K562 (cell line): ENCODE measurements at regions not wholly inside any gene's neighbourhood (a gene's known extent, or its start where the extent isn't known, plus 50 kb on each side); places are given as distances from the start of the nearest gene placed in this dataset.

Experiments
- ATAC-seq: fragments of 200-7000 bp; cut with Tn5 transposase; 3 replicates; pipeline ENCODE4 v1.9.1; 2020; ENCODE audit warnings: moderate library complexity
- BruUV-seq: library from RNA; stranded (reverse); fragments of 400-500 nt; replicated peaks from 2 replicates; lab custom pipeline; 2021; lab: Mats Ljungman, UMichigan
- CTCF ChIA-PET: fragments of 300-600 bp; formaldehyde crosslinking; extraction: SDS; loops from one replicate; lab custom pipeline; 2021; ENCODE audit warnings: low intra/inter-chr PET ratio; lab: Yijun Ruan, JAX
- POLR2A ChIA-PET: fragments of 300-600, 350-650 bp; sonication (Branson Sonifier 250); formaldehyde crosslinking; extraction: SDS; loops from one replicate; lab custom pipeline; 2021; ENCODE audit warnings: antibody characterized with exemption, inconsistent platforms; lab: Yijun Ruan, JAX
- DNase-seq, 4 experiments: peaks; one replicate each; pipeline versions ENCODE4 v3.0.0 to v3.0.0-alpha.2; 2011 to 2018; ENCODE audit warnings: low spot score in 3 of 4, mixed read lengths in 3 of 4; ENCODE audit errors: extremely low read depth in 1 of 4
- FAIRE-seq: peaks from 2 replicates; lab custom pipeline; 2011; peaks lifted over from hg19 to GRCh38; lab: Jason Lieb, UNC
- H2AFZ ChIP-seq: 2 replicates; pipeline ENCODE4 v1.6.0; 2011; ENCODE audit warnings: low read depth, low read length, control low read depth, inconsistent platforms
- H3K27ac ChIP-seq: fragments of 200-600 bp; 3 replicates; pipeline ENCODE4 v1.8.0; 2011; ENCODE audit warnings: low read depth, mild to moderate bottlenecking, control low read depth, inconsistent platforms, low read length, moderate library complexity, mixed read lengths; ENCODE audit errors: extremely low read depth
- H3K27me3 ChIP-seq, 2 experiments: fragments of 300-600 bp in 1 of 2; 2 replicates in 1 of 2; 3 replicates in 1 of 2; pipeline versions ENCODE4 v1.6.0 to v1.8.0; 2011; ENCODE audit warnings: inconsistent platforms in 2 of 2, low read length in 2 of 2, mild to moderate bottlenecking in 1 of 2, mixed read lengths in 1 of 2, moderate library complexity in 1 of 2; ENCODE audit not compliant: control insufficient read depth in 2 of 2, insufficient read depth in 2 of 2
- H3K36me3 ChIP-seq: fragments of 300-600 bp; 3 replicates; pipeline ENCODE4 v1.8.0; 2011; ENCODE audit warnings: mild to moderate bottlenecking, low read length, inconsistent platforms; ENCODE audit not compliant: control insufficient read depth, insufficient read depth
- H3K4me1 ChIP-seq, 2 experiments: fragments of 200-600 bp in 1 of 2; replicated peaks in 1 of 2; 2 replicates in 1 of 2; 3 replicates in 1 of 2; pipeline versions ENCODE4 v1.5.1 to v1.8.0; 2011; ENCODE audit warnings: inconsistent platforms in 2 of 2, low read length in 2 of 2, mild to moderate bottlenecking in 1 of 2, mixed read lengths in 1 of 2, moderate library complexity in 1 of 2; ENCODE audit not compliant: control insufficient read depth in 2 of 2, insufficient read depth in 2 of 2
- H3K4me2 ChIP-seq: 2 replicates; pipeline ENCODE4 v1.6.1; 2011; ENCODE audit warnings: low read length, control low read depth, inconsistent platforms, mixed read lengths; ENCODE audit not compliant: insufficient read depth
- H3K4me3 ChIP-seq: fragments of 200-600 bp; sonication (generic), shearing (Covaris generic); 2 replicates; pipeline ENCODE4 v1.5.1; 2016; ENCODE audit warnings: control low read depth, inconsistent platforms
- H3K79me2 ChIP-seq: fragments of 200-600 bp; 3 replicates; pipeline ENCODE4 v1.8.0; 2011; ENCODE audit warnings: low read length, inconsistent platforms; ENCODE audit not compliant: control insufficient read depth, insufficient read depth
- H3K9ac ChIP-seq, 2 experiments: 2 replicates each; pipeline versions ENCODE4 v1.6.0 to v1.6.1; 2011; ENCODE audit warnings: low read depth in 2 of 2, low read length in 2 of 2, control low read depth in 1 of 2, inconsistent platforms in 1 of 2, mild to moderate bottlenecking in 1 of 2, mixed read lengths in 1 of 2; ENCODE audit not compliant: insufficient read depth in 1 of 2
- H3K9me1 ChIP-seq: one replicate; pipeline ENCODE4 v1.6.0; 2011; ENCODE audit warnings: inconsistent platforms, mild to moderate bottlenecking, low read length, moderate library complexity; ENCODE audit not compliant: control insufficient read depth, insufficient read depth
- H3K9me3 ChIP-seq: replicated peaks from 2 replicates; pipeline ENCODE4 v1.5.1; 2011; ENCODE audit warnings: low read depth, low read length, inconsistent platforms; ENCODE audit not compliant: control insufficient read depth, insufficient read depth
- H4K20me1 ChIP-seq: replicated peaks from 2 replicates; pipeline ENCODE4 v1.6.1; 2011; ENCODE audit warnings: low read length, inconsistent platforms, mixed read lengths; ENCODE audit not compliant: control insufficient read depth, insufficient read depth
- CEBPB ChIP-seq: fragments of 450-650 bp; IDR thresholded peaks from 2 replicates; pipeline ENCODE4 v1.6.1; 2016; ENCODE audit warnings: missing genetic modification characterization, missing compliant biosample characterization
- ZKSCAN1 ChIP-seq: fragments of 150-350 bp; IDR thresholded peaks from 2 replicates; pipeline ENCODE4 v1.6.1; 2016; ENCODE audit warnings: low read depth, low read length
- ZNF583 ChIP-seq: fragments of 250-450 bp; sonication (Bioruptor Pico); IDR thresholded peaks from 2 replicates; pipeline ENCODE4 v1.4.0; 2020
- ZNF584 ChIP-seq: fragments of 200-800 bp; sonication (Bioruptor generic); IDR thresholded peaks from 2 replicates; pipeline ENCODE4 v1.6.1; 2016; ENCODE audit warnings: low read depth, mild to moderate bottlenecking, missing genetic modification characterization, missing compliant biosample characterization
- WGBS: fragments of 100-300 bp; shearing (Covaris generic); methylation state at CpG from one replicate; pipeline ENCODE4 v1.1.6; 2016; ENCODE audit warnings: low coverage, mixed read lengths; ENCODE audit not compliant: insufficient coverage; ENCODE audit errors: missing lambda C conversion rate; 5-methylcytosine and 5-hydroxymethylcytosine counted together
- in situ Hi-C: fragments of 300-500 bp; cut with MboI; formaldehyde crosslinking; loops from 4 replicates; pipeline ENCODE4 v1.15.0; 2018; ENCODE audit warnings: inconsistent platforms, mixed read lengths
- intact Hi-C: fragments of 100-400 bp; cut with micrococcal nuclease; formaldehyde crosslinking; loops from 2 replicates; pipeline ENCODE4 v1.14.2; 2022
- TF ChIP-seq, protein P1 (sequence below): fragments of 450-650 bp; IDR thresholded peaks from 2 replicates; pipeline ENCODE4 v1.6.1; 2016; ENCODE audit warnings: low read depth, mild to moderate bottlenecking, moderate library complexity
- TF ChIP-seq, protein P2 (sequence below): fragments of 250-450 bp; sonication (Bioruptor Pico); IDR thresholded peaks from 2 replicates; pipeline ENCODE4 v1.9.0; 2021; ENCODE audit warnings: mild to moderate bottlenecking, inconsistent platforms

DNA sequence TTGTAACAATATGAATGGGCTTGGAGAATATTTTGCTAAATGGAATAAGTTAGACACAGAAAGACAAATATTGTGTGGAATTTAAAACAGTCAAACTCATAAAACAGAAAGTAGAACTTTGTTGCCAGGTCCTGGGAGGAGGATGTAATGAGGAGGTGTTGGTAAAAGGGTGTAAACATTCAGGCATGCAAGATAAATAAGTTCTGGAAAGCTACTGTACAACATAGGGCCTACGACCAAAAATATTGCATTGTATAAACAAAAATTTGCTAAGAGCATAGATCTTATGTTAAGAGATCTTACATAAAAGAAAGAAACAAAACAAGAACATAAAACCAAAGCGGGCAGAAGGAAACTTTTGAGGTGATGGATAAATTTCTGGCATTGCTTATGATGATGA, 1907.8 kb upstream of the PCDH20 start:
- TF ChIP-seq ZNF583 (CRISPR knock-in tag) (no peak), ZNF584 (CRISPR knock-in tag) (no peak), ZKSCAN1 (no peak), CEBPB (no peak)
- TF ChIP-seq, protein P1, sequence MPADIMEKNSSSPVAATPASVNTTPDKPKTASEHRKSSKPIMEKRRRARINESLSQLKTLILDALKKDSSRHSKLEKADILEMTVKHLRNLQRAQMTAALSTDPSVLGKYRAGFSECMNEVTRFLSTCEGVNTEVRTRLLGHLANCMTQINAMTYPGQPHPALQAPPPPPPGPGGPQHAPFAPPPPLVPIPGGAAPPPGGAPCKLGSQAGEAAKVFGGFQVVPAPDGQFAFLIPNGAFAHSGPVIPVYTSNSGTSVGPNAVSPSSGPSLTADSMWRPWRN: no peak
- TF ChIP-seq, protein P2, sequence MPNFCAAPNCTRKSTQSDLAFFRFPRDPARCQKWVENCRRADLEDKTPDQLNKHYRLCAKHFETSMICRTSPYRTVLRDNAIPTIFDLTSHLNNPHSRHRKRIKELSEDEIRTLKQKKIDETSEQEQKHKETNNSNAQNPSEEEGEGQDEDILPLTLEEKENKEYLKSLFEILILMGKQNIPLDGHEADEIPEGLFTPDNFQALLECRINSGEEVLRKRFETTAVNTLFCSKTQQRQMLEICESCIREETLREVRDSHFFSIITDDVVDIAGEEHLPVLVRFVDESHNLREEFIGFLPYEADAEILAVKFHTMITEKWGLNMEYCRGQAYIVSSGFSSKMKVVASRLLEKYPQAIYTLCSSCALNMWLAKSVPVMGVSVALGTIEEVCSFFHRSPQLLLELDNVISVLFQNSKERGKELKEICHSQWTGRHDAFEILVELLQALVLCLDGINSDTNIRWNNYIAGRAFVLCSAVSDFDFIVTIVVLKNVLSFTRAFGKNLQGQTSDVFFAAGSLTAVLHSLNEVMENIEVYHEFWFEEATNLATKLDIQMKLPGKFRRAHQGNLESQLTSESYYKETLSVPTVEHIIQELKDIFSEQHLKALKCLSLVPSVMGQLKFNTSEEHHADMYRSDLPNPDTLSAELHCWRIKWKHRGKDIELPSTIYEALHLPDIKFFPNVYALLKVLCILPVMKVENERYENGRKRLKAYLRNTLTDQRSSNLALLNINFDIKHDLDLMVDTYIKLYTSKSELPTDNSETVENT: no peak
- TF ChIP-seq, all 486 proteins: peak for 0
- POLR2A ChIA-PET: no interaction called here
- CTCF ChIA-PET: no interaction called here
- Histone ChIP-seq H3K27ac (no peak overlapping the region), H2AFZ (no peak overlapping the region), H3K9ac (no peak overlapping the region), H3K27me3 (no peaks in the 10 kb centered on the region), H3K4me2 (no peak overlapping the region), H3K4me3 (no peak overlapping the region), H3K4me1 (no peaks in the 10 kb centered on the region), H3K9me3 (no peaks in the 10 kb centered on the region; the same call in 1 of the 2 replicates), H3K79me2 (no peaks in the 10 kb centered on the region), H4K20me1 (no peaks in the 10 kb centered on the region), H3K9me1 (no peaks in the 10 kb centered on the region), H3K36me3 (no peaks in the 10 kb centered on the region)
- in situ Hi-C loops: no loop called here
- no TSS peak for BruUV-seq
- intact Hi-C loops: no loop called here
- no peak for DNase-seq
- 0% methylated on average over 2 of the region's 2 CpGs for WGBS
- FAIRE-seq: no peak
- no peak for ATAC-seq
